DND-41 (cell line): ENCODE measurements at regions not wholly inside any gene's neighbourhood (a gene's known extent, or its start where the extent isn't known, plus 50 kb on each side); places are given as distances from the start of the nearest gene placed in this dataset.

ENCODE experiments used
- ATAC-seq: fragments of 200-7000 bp; cut with Tn5 transposase; 3 replicates; pipeline ENCODE4 v1.9.1; 2021; ENCODE audit warnings: low read depth; ENCODE audit not compliant: insufficient read depth
- DNase-seq: peaks from one replicate; pipeline ENCODE4 v3.0.0-alpha.2; 2020
- H2AFZ ChIP-seq: 2 replicates; pipeline ENCODE4 v1.6.0; 2012; ENCODE audit warnings: low read depth, low read length
- H3K27ac ChIP-seq: 2 replicates; pipeline ENCODE4 v1.5.1; 2012; ENCODE audit warnings: low read length, inconsistent platforms
- H3K27me3 ChIP-seq: fragments of 200-600 bp; sonication (generic); 2 replicates; pipeline ENCODE4 v1.6.0; 2012; ENCODE audit warnings: low read length, mild to moderate bottlenecking, inconsistent platforms; ENCODE audit not compliant: insufficient read depth, poor library complexity
- H3K36me3 ChIP-seq: 2 replicates; pipeline ENCODE4 v1.5.1; 2012; ENCODE audit warnings: low read length, inconsistent platforms; ENCODE audit not compliant: insufficient read depth
- H3K4me1 ChIP-seq: 2 replicates; pipeline ENCODE4 v1.5.1; 2012; ENCODE audit warnings: mild to moderate bottlenecking, low read length; ENCODE audit not compliant: insufficient read depth
- H3K4me2 ChIP-seq: 2 replicates; pipeline ENCODE4 v1.6.0; 2012; ENCODE audit warnings: mild to moderate bottlenecking, moderate library complexity, low read length, inconsistent platforms; ENCODE audit not compliant: insufficient read depth
- H3K4me3 ChIP-seq, 2 experiments: fragments of 200-600 bp in 1 of 2; shearing (Covaris generic) in 1 of 2; 2 replicates each; pipeline ENCODE4 v1.5.1; 2012 to 2016; ENCODE audit warnings: inconsistent platforms in 2 of 2, low read length in 2 of 2, mild to moderate bottlenecking in 2 of 2, low read depth in 1 of 2, moderate library complexity in 1 of 2
- H3K79me2 ChIP-seq: 2 replicates; pipeline ENCODE4 v1.6.0; 2012; ENCODE audit warnings: low read length, inconsistent platforms; ENCODE audit not compliant: insufficient read depth
- H3K9ac ChIP-seq: 2 replicates; pipeline ENCODE4 v1.6.0; 2012; ENCODE audit warnings: low read depth, mild to moderate bottlenecking, inconsistent platforms, low read length, moderate library complexity
- H3K9me3 ChIP-seq: 2 replicates; pipeline ENCODE4 v1.5.1; 2012; ENCODE audit warnings: low read length, moderate library complexity, mild to moderate bottlenecking, inconsistent platforms; ENCODE audit not compliant: insufficient read depth, severe bottlenecking
- H4K20me1 ChIP-seq: 2 replicates; pipeline ENCODE4 v1.6.0; 2012; ENCODE audit warnings: low read length; ENCODE audit not compliant: insufficient read depth
- EZH2 ChIP-seq: IDR thresholded peaks from 3 replicates; pipeline ENCODE4 v1.6.1; 2012; ENCODE audit warnings: borderline replicate concordance, low read depth, mild to moderate bottlenecking, moderate library complexity, low read length, inconsistent platforms; ENCODE audit not compliant: severe bottlenecking
- TF ChIP-seq, protein P1 (sequence below): IDR thresholded peaks from 2 replicates; pipeline ENCODE4 v1.5.1; 2012; ENCODE audit warnings: borderline replicate concordance, low read length, moderate library complexity, mild to moderate bottlenecking; ENCODE audit not compliant: poor library complexity, severe bottlenecking; ENCODE audit errors: extremely low read depth

DNA sequence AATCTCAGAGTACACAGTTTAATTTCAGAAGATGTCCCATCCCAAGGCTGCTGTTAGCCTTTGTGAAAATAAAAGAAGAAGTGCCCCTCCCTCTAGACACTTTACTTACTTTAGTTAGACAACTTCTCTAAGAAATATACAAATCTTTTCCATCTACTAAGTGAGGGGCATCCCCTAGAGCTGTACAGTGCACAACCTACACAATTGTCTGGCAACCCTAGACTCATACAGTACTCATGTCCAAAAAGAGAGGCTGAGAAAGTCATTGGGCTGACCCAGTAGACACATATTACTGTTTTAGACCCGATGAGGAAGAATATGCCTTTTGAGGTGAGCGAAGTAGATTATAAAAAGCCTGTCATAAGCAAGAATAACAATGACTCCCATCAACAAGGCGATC is 297.6 kb downstream of the IDS start:
- no peak overlapping the region for H3K27ac ChIP-seq
- ATAC-seq (no peak), DNase-seq (no peak)
- no peak overlapping the region for H3K4me2 ChIP-seq
- H3K9ac ChIP-seq, result no peak overlapping the region
- H4K20me1 ChIP-seq, result no peaks in the 10 kb centered on the region
- no peak for TF ChIP-seq EZH2
- TF ChIP-seq, protein P1, sequence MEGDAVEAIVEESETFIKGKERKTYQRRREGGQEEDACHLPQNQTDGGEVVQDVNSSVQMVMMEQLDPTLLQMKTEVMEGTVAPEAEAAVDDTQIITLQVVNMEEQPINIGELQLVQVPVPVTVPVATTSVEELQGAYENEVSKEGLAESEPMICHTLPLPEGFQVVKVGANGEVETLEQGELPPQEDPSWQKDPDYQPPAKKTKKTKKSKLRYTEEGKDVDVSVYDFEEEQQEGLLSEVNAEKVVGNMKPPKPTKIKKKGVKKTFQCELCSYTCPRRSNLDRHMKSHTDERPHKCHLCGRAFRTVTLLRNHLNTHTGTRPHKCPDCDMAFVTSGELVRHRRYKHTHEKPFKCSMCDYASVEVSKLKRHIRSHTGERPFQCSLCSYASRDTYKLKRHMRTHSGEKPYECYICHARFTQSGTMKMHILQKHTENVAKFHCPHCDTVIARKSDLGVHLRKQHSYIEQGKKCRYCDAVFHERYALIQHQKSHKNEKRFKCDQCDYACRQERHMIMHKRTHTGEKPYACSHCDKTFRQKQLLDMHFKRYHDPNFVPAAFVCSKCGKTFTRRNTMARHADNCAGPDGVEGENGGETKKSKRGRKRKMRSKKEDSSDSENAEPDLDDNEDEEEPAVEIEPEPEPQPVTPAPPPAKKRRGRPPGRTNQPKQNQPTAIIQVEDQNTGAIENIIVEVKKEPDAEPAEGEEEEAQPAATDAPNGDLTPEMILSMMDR, result no peak
- H3K4me1 ChIP-seq, result no peaks in the 10 kb centered on the region; the same call in 1 of the 2 replicates
- no peaks in the 10 kb centered on the region for H3K36me3 ChIP-seq
- H3K4me3 ChIP-seq, result no peak overlapping the region
- no peaks in the 10 kb centered on the region for H3K79me2 ChIP-seq
- no peak overlapping the region for H2AFZ ChIP-seq
- H3K27me3 ChIP-seq, result no peaks in the 10 kb centered on the region
- H3K9me3 ChIP-seq, result no peaks in the 10 kb centered on the region

DNA sequence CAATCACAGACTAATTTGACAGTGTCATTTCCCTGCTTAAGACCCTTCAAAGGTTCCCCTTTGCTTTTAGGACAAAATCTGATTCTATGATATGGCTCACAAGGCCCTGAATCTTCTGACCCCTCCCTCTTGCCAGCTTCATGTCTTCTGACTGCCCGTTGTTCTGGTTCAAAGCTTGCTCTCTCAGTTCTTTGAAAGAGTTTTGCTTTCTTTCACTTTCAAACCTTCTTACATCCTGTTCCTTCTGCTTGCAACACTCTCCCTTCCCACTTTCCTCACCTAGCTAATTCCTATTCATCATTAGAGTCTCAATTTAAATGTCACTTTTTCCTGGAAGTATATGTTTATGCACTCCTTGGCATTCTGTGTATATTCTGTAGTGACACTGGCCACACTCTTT is 299.2 kb downstream of the IDS start:
- H3K9me3 ChIP-seq, result no peaks in the 10 kb centered on the region
- H3K79me2 ChIP-seq, result no peaks in the 10 kb centered on the region
- H3K9ac ChIP-seq, result no peak overlapping the region
- TF ChIP-seq, protein P1, result no peak
- no peak for TF ChIP-seq EZH2
- H3K27me3 ChIP-seq, result no peaks in the 10 kb centered on the region
- H2AFZ ChIP-seq, result no peak overlapping the region
- H3K27ac ChIP-seq, result no peak overlapping the region
- DNase-seq, result no peak
- no peak overlapping the region for H3K4me3 ChIP-seq
- no peak overlapping the region for H3K4me2 ChIP-seq
- H3K36me3 ChIP-seq, result no peaks in the 10 kb centered on the region
- peak; percentile 42; the same call in 2 of the 3 replicates for ATAC-seq
- H3K4me1 ChIP-seq, result no peaks in the 10 kb centered on the region; the same call in 1 of the 2 replicates
- H4K20me1 ChIP-seq, result no peaks in the 10 kb centered on the region

DNA sequence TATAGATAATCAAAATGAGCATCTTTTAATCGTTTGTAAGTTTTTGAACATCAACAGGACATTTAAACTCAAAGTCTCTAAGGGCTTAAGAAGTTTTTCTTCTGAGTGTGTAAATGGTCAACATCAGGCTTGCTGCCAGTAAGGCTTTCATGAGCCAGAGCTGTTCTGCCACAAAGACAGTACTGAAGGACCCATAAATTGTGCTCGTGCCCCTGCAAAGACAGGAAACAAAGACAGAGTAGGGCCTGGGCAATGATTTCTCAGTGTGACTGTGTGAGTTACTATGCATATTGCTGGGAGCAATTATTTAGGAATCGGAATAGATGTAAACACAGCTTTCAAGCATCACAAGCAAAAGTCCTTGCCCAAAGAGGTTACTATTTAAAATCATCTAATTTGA is 300.0 kb downstream of the IDS start:
- no peaks in the 10 kb centered on the region for H3K36me3 ChIP-seq
- no peaks in the 10 kb centered on the region; the same call in 1 of the 2 replicates for H3K4me1 ChIP-seq
- no peaks in the 10 kb centered on the region for H3K9me3 ChIP-seq
- no peaks in the 10 kb centered on the region for H3K27me3 ChIP-seq
- no peak overlapping the region for H3K4me3 ChIP-seq
- H3K27ac ChIP-seq, result no peak overlapping the region
- no peaks in the 10 kb centered on the region for H4K20me1 ChIP-seq
- TF ChIP-seq, protein P1, result no peak
- no peak for TF ChIP-seq EZH2
- no peak overlapping the region; the same call in 1 of the 2 replicates for H2AFZ ChIP-seq
- H3K4me2 ChIP-seq, result no peak overlapping the region
- H3K79me2 ChIP-seq, result no peaks in the 10 kb centered on the region
- DNase-seq, result no peak
- ATAC-seq, result no peak
- H3K9ac ChIP-seq, result no peak overlapping the region

DNA sequence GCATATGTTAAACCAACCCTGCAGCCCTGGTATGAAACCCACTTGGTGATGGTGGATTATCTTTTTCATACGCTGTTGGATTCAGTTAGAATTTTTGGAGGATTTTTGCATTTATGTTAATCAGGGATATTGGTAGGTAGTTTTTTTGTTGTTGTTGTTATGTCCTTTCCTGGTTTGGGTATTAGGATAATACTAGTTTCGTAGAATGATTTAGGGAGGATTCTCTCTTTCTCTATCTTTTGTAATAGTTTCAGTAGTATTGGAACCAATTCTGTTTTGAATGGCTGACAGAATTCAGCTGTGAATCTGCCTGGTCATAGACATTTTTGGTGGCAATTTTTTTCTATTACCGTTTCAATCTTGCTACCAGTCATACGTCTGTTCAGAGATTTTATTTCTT is 305.4 kb downstream of the IDS start:
- Histone ChIP-seq H3K9me3 (no peaks in the 10 kb centered on the region), H3K4me1 (no peaks in the 10 kb centered on the region), H3K27me3 (no peaks in the 10 kb centered on the region), H3K4me2 (no peak overlapping the region), H2AFZ (no peak overlapping the region), H3K36me3 (no peaks in the 10 kb centered on the region), H3K4me3 (no peak overlapping the region), H3K27ac (no peak overlapping the region), H4K20me1 (no peaks in the 10 kb centered on the region), H3K9ac (no peak overlapping the region), H3K79me2 (no peaks in the 10 kb centered on the region)
- TF ChIP-seq EZH2, result no peak
- TF ChIP-seq, protein P1, result no peak
- DNase-seq (no peak), ATAC-seq (no peak)
